Activated B cell treated with CpG ODN at 0.5 μM for 24 hours (primary cell): ENCODE measurements at regions not wholly inside any gene's neighbourhood (a gene's known extent, or its start where the extent isn't known, plus 50 kb on each side); places are given as distances from the start of the nearest gene placed in this dataset.

Source experiments
- ATAC-seq: fragments of 200-7000 bp; cut with Tn5 transposase; one replicate; pipeline ENCODE4 v1.10.0; 2021; ENCODE audit warnings: low read depth, mild to moderate bottlenecking, moderate library complexity
- CTCF ChIA-PET: fragments of 350-600 bp; sonication (Branson Sonifier 250); formaldehyde crosslinking; loops from one replicate; lab custom pipeline; 2021; ENCODE audit warnings: antibody characterized with exemption; lab: Charles Lee
- POLR2A ChIA-PET: fragments of 350-600 bp; sonication (Branson Sonifier 250); formaldehyde crosslinking; loops from one replicate; lab custom pipeline; 2021; ENCODE audit warnings: antibody characterized with exemption; lab: Charles Lee
- DNase-seq: peaks from one replicate; pipeline ENCODE4 v3.0.0; 2022
- H3K27ac Mint-ChIP-seq: one replicate; pipeline ENCODE4 v1.8.0; 2020; ENCODE audit warnings: mixed read lengths
- H3K27me3 Mint-ChIP-seq: one replicate; pipeline ENCODE4 v1.8.0; 2021; ENCODE audit warnings: mixed read lengths
- H3K36me3 Mint-ChIP-seq: one replicate; pipeline ENCODE4 v1.8.0; 2021; ENCODE audit warnings: low read depth, mixed read lengths
- H3K4me1 Mint-ChIP-seq: one replicate; pipeline ENCODE4 v1.8.0; 2021; ENCODE audit warnings: mixed read lengths
- H3K4me3 Mint-ChIP-seq: one replicate; pipeline ENCODE4 v1.8.0; 2020; ENCODE audit warnings: mild to moderate bottlenecking, mixed read lengths
- H3K9me3 Mint-ChIP-seq: one replicate; pipeline ENCODE4 v1.8.0; 2020; ENCODE audit warnings: mixed read lengths
- CTCF ChIP-seq: fragments of 200-600 bp; IDR thresholded peaks from one replicate; pipeline ENCODE4 v1.8.0; 2022; ENCODE audit warnings: antibody characterized with exemption, mild to moderate bottlenecking
- intact Hi-C: fragments of 100-400 bp; cut with micrococcal nuclease; formaldehyde crosslinking; loops from one replicate; pipeline ENCODE4 v1.15.1; 2024

- no peak overlapping the region for H3K27ac Mint-ChIP-seq
- no peak overlapping the region for H3K4me3 Mint-ChIP-seq
- no peak for TF ChIP-seq CTCF
- CTCF ChIA-PET, result no interaction called here
- H3K27me3 Mint-ChIP-seq, result peaks cover 10% of the 10 kb centered on the region
- DNase-seq (no peak), ATAC-seq (no peak)
- intact Hi-C loops, result no loop called here
- POLR2A ChIA-PET, result no interaction called here
- no peaks in the 10 kb centered on the region for H3K36me3 Mint-ChIP-seq
- H3K4me1 Mint-ChIP-seq, result peaks cover 8% of the 10 kb centered on the region
- no peaks in the 10 kb centered on the region for H3K9me3 Mint-ChIP-seq
Measured at GRCh38 chr20:58017970-58018530, 210.4 kb downstream of the ANKRD60 start.

- peaks cover 8% of the 10 kb centered on the region for H3K4me1 Mint-ChIP-seq
- intact Hi-C loops, result no loop called here
- ChIA-PET CTCF (interaction anchor here (0.7 kb wide), 1 partner anchor 247 kb away, joined by 3 read pairs; no protein-coding TSS in a partner anchor), POLR2A (no interaction called here)
- no peaks in the 10 kb centered on the region for H3K36me3 Mint-ChIP-seq
- H3K27me3 Mint-ChIP-seq, result peaks cover 10% of the 10 kb centered on the region
- ATAC-seq (no peak), DNase-seq (no peak)
- H3K9me3 Mint-ChIP-seq, result no peaks in the 10 kb centered on the region
- H3K27ac Mint-ChIP-seq, result no peak overlapping the region
- no peak overlapping the region for H3K4me3 Mint-ChIP-seq
- TF ChIP-seq CTCF, result no peak
Measured at GRCh38 chr20:58017231-58017969, 211.1 kb downstream of the ANKRD60 start.

GRCh38 chr20:58016779-58017178 is 211.7 kb downstream of the ANKRD60 start:
- intact Hi-C loops, result no loop called here
- H3K36me3 Mint-ChIP-seq, result no peaks in the 10 kb centered on the region
- POLR2A ChIA-PET, result no interaction called here
- H3K27ac Mint-ChIP-seq, result no peak overlapping the region
- no peak overlapping the region for H3K4me3 Mint-ChIP-seq
- ATAC-seq (no peak), DNase-seq (no peak)
- TF ChIP-seq CTCF, result no peak
- peaks cover 8% of the 10 kb centered on the region for H3K4me1 Mint-ChIP-seq
- H3K9me3 Mint-ChIP-seq, result no peaks in the 10 kb centered on the region
- peaks cover 15% of the 10 kb centered on the region for H3K27me3 Mint-ChIP-seq
- CTCF ChIA-PET, result interaction anchor here (0.7 kb wide), 1 partner anchor 247 kb away, joined by 3 read pairs; no protein-coding TSS in a partner anchor

- Mint-ChIP-seq H3K9me3 (no peaks in the 10 kb centered on the region), H3K27ac (no peak overlapping the region), H3K27me3 (peaks cover 17% of the 10 kb centered on the region), H3K4me3 (no peak overlapping the region), H3K4me1 (no peaks in the 10 kb centered on the region), H3K36me3 (no peaks in the 10 kb centered on the region)
- no peak for TF ChIP-seq CTCF
- POLR2A ChIA-PET, result no interaction called here
- CTCF ChIA-PET, result no interaction called here
- intact Hi-C loops, result no loop called here
- DNase-seq (no peak), ATAC-seq (no peak)
Measured at GRCh38 chr20:58014628-58015315, 213.7 kb downstream of the ANKRD60 start.
